HT1080 (cell line): ENCODE measurements at regions not wholly inside any gene's neighbourhood (a gene's known extent, or its start where the extent isn't known, plus 50 kb on each side); places are given as distances from the start of the nearest gene placed in this dataset.
"Not testable (repeated sequence)": the region's sequence is repeated elsewhere in the genome, so short reads cannot be mapped to it uniquely, and the experiment has no call there.

ENCODE experiments used
- DNase-seq: peaks from one replicate; pipeline ENCODE4 v3.0.0-alpha.2; 2015; ENCODE audit warnings: low read depth

DNA sequence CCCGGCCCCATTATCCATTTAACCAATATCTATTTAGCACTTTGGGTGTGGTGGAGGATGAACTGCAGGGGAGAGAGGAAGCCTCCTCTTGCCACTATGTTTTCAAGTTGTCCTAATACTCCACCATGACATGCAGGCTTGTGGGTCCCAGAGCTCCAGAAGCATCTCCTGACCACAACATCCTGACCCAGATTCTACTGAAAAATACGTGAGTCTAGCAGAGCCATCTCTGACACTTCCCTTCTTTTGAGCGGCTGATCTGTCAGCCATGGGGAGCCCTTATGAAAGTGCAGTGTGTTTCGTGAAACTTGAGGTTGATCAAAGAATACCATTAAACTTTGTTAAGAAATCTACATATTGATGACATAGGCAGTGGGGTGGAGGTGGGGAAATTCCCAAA is 126.6 kb downstream of the UNC93B1 start:
- not testable (repeated sequence) for DNase-seq

DNA sequence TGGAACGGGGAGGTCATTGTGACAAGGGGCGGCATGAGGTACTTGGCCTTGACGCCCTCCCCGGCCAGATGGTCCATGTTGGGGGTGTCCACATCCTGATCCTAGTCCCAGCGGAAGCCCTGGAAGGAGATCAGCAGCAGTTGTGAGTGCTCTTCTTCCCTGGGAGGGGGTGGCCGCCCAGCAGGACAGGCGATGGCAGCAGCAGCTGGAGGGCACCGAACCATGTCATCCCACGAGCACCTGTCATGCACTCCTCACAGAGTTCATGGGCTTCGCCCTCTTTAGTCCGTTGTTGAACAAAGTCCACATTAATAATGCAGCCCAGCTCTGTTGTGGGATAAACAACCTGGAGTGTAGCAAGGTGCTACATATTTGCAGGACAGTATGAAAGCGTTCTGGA is 130.7 kb downstream of the UNC93B1 start:
- not testable (repeated sequence) for DNase-seq

DNA sequence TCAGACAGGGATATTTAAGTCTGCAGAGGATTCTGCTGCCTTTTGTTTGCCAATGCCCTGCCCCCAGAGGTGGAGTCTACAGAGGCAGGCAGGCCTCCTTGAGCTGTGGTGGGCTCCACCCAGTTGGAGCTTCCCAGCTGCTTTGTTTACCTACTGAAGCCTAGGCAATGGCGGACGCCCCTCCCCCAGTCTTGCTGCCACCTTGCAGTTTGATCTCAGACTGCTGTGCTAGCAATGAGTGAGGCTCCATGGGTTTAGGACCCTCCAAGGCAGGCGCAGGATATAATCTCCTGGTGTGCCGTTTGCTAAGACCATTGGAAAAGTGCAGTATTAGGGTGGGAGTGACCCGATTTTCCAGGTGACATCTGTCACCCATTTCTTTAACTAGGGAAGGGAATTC is 132.7 kb downstream of the UNC93B1 start:
- DNase-seq = not testable (repeated sequence)

DNA sequence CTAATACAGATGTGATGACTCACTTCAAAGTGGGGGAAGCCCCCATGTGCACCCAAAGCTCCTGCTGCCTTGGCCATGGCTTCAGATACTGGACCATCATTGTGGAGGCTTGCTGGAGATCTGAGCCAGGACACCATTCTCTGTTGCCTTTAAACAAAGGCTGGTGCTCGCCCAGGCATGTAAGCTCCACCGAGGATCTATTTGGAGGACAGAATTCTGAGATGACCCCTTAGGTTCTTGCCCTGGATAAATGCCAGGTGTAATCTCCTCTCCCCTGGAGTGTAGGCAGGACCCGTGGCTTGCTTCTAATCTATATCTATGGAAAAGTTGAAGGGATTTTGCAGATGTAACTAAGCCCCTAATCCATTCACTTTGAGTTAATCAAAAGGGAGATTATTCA is 141.0 kb downstream of the UNC93B1 start:
- not testable (repeated sequence) for DNase-seq

DNA sequence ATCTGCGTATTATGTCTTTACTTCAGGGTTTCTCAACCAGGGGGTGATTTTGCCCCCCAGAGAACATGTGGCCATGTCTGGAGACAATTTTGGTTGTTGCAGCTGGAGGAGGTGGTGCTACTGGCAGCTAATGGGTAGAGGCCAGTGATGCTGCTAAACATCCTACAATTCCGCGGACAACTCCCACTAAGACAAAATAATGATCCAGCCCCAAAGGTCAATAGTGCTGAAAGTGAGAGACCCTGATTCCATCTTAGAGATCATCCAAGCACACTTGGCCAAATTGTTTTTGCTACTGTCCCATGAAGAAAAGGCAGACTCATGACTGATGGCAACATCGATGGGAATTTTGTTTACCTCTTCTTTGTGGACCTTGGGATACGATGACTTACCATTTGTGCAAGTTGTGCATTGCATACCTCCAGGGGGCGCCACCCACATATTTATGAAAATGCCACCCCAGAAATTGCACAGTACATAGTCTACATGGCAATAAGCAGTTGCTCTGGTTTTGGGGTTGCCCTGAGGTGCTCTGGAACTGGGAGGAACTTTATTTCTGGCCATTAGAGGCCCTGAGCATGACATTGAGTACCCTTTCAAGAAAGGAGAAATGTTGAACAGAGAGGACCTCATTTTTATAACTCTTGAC is 144.3 kb downstream of the UNC93B1 start:
- not testable (repeated sequence) for DNase-seq

DNA sequence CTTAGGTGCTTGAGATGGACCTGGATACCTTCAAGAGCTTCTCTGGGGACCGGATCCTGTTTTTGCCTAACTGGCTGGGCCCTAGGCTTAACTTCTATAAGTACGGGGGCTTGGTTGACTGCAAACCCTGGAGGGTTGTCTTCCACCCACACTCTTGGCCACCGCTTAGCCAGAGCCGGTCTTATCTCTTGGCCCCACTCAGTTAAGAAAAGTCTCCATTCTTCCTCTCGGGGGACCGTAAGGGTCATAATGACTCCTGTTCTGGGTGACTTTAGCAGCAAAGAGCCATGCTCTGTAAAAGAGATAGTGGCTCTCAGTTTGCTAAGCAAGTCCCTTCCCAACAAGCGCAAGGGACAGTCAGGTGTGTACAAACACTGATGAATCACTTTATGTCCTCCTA is 153.2 kb downstream of the UNC93B1 start:
- not testable (repeated sequence) for DNase-seq

DNA sequence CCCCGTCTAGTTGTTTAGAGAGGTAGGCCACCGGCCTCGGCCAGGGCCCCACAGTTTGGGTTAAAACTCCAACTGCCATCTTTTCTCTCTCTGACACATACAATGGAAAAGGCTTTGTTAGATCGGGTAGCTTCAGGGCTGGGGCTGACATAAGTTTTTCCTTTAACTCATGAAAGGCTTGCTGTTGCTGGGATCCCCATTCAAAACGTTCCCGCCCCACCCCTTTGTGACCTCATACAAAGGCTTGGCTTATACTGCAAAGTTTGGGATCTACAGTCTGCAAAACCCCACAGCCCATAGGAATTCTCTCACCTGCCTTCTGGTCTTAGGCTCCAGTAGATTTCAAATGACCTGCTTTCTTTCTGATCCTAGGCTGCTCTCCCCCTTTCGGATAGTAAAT is 154.1 kb downstream of the UNC93B1 start:
- DNase-seq = not testable (repeated sequence)

DNA sequence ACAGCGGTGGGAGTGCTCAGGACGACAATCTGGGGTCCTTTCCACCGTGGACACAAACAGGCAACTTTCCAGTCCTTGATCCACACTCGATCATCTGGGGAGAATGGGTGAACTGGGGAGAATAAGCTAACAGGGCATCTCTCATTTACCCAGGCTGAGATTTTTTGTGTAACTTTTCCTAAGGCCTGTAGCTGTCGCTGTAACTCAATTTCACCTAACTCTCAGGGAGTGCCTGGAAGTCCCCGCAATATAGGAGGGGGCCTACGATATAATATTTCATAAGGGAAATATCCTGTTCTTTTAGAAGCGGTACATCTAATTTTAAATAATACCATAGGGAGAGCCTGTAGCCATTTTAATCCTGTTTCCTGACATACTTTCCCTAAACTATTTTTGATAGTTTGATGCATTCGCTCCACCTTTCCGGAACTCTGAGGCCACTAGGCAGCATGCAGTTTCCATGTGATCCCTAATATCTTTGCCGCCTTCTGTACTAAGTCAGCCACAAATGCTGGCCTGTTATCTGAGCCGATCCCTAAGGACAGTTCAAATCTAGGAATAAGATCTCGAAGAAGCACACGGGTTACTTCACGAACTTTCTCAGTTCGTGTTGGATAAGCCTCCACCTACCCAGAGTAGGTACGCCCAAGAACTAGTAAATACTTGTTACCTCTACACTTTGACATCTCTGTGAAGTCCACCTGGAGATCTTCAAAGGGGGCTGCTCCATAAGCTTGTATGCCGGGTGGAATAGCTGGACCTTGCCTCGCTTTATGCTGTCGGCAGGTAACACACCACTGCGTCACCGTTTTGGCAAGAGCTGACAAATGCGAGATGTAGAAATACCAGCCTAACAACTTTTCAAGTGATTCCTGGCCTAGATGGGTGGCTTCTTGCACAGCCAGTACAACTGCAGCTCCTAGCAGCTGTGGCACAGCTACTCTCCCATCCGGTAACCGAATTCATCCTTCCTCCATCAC is 155.7 kb downstream of the UNC93B1 start:
- not testable (repeated sequence) for DNase-seq

DNA sequence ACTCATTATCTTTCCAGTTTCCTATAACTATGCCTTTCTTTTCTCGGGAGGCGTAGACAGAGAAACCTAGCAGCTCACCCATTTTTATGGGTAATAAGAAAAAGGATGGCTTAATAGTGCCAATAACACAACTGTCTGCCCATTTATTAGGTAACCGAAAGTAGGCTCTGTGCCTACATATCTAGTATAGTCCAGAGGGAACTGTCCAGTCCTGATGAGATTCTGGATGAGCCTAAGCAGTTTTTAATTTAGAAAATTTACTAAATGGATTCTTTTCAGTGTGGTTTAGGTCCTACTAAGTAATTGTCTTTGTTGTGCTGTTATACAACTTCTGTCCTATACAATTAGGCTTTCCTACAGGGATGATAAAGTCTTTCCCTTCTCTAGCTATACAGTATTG is 157.6 kb downstream of the UNC93B1 start:
- DNase-seq = not testable (repeated sequence)

DNA sequence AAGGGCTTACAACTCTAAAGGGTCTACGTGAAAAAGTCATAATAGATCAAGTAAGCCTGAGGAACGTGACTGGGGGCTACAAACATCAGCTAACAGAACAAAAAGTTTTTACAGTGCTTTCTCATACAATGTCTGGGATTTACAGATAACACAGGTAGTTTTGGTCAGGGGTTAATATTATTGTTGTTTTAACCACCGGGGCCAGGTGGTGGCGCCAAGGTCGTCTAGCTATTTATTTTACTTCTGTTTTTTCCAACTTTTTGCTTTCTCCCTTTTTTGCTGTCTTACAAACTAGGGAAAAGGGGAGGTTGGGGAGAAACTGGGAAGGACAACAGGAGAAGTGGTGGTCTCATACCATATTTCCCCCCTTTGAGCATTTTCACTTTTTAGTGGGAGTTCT is 158.6 kb downstream of the UNC93B1 start:
- DNase-seq = not testable (repeated sequence)

DNA sequence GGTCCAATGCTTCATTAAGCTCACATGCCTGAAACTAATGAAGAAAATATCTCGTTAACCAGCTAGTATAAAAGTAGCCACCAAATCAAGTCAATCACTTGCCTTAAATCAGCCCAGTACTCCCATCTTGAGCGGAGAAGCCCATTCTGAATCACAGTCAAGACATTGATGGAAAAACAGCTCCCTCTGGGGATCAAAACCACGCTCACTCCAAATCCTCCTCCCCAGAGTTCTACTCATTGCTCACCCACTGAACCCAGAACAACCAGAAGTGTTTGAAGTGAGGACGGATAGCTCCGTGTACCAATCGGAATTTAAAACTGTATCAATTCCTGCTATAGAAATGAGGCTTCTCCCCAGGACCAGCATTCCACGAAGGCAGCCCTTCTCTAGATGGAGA is 163.3 kb downstream of the UNC93B1 start:
- not testable (repeated sequence) for DNase-seq

DNA sequence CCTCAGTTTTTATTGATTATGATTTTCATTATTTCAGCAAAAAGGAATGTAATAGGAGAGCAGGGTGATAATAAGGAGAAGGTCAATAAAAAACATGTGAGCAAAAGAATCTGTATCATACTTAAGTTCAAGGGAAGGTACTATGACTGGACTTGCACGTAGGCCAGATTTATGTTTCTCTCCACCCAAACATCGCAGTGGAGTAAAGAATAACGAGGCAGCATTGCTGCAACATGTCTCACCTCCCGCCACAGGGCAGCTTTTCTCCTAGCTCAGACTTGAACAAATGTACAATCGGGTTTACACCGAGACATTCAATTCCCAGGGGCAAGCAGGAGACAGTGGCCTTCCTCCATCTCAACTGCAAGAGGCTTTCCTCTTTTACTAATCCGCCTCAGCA is 155.7 kb upstream of the ALDH3B2 start:
- not testable (repeated sequence) for DNase-seq

DNA sequence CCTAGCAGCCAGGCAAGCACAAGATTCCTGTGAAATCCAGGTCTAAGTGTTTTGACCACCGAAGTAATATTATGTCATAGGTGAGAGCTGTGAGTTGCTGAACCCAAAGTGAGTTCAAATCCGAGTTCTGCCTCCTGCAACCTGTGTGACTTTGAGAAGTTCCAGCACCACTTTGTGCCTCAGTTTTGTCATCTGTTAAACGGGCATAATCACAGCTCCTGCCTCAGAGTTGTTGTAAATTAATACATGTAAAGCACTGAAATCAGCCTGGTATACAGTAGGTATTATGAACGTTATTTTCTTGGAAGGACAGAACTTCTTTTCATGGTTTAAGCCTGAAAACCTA is 152.5 kb upstream of the ALDH3B2 start:
- DNase-seq = not testable (repeated sequence)

DNA sequence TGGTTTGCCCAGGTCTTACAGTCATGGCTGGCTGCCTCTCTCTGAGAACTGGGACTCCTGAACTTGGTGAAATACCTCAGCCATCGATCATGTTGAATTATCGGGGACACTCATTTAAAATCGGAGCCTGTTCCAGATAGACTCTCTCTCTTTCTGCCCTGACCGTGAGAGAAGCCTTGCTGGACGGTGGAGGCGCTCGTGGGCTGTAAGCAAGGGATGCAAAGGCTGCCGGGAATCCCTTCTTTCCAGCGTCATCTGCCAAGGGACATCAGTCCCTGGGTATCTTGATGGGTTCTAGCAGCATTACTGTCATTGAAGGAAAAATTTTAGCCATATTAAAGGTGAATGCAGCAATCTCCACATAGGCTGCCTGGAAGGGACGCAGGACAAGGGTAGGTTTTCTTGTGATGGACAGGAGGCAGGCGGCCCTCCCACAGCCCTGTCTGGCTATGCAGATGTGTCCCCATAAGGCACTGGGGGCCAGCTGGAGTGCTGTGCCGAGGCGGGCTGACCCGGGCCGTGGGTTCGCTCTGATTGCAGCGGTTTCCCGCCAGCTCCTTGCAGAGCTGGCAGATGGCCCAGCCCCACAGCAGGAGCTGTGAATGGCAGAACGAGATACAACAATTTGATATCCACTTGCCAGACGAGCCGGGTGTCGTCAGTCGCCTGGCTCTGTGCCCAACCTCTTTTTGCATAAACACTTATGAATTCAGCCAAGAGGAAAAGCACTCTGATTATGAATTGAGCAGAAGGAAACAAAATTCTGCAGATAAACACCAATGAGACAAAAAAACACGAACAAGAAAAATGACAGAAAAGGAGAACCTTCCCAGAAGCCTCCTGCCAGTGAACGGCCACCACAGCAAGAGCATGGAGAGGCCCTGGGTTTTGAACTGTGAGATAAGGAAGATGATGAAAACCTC is 151.9 kb upstream of the ALDH3B2 start:
- DNase-seq = not testable (repeated sequence)

DNA sequence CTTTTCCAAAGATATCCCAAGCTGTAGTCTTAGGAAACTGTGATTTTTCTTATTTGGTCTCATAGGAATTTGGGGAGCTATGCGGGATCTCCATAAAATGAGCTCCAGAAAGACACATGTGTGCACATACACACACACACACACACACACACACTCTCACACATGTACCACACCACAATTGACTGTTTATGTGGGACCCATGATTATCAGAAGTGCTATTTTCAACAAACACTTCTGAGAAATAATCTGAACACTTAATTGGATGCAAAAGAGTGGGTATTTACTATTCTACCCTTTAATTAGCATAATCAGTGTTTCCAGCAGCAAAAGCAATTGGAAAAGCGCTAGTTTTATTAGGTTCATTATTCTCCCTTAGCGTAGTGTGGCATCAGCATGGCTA is 150.4 kb upstream of the ALDH3B2 start:
- not testable (repeated sequence) for DNase-seq

DNA sequence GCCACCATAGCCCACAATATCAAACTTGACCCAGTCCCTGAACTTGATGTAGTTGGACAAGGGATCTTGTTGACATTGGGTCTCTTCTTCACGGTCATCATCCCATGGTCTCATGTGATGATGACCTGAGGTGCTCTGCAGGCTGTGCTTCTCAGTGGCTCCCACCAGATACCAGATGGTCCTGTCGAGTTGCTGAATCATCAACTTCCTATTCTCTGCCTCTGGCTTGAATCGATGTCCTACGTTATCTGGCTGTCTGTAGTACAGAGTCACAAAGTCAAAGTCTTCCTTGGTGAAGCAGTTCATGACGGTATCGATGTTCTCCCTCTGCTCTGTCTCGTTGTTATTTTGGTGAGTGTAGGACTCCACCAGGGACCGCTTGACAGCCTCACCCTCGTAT is 145.7 kb upstream of the ALDH3B2 start:
- no peak for DNase-seq

DNA sequence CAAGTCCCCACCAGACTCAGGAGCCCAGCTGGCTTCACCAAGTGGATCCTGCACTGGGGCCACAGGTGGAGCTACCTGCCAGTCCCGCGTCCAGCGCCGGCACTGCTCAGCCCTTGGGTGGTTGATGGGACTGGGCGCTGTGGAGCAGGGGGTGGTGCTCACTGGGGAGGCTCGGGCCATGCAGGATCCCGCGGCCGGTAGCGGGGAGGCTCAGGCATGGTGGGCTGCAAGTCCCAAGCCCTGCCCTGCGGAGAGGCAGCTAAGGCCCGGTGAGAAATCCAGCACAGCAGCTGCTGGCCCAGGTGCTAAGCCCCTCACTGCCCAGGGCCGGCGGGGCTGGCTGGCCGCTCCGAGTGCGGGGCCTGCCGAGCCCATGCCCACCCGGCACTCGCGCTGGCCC is 143.1 kb upstream of the ALDH3B2 start:
- not testable (repeated sequence) for DNase-seq

DNA sequence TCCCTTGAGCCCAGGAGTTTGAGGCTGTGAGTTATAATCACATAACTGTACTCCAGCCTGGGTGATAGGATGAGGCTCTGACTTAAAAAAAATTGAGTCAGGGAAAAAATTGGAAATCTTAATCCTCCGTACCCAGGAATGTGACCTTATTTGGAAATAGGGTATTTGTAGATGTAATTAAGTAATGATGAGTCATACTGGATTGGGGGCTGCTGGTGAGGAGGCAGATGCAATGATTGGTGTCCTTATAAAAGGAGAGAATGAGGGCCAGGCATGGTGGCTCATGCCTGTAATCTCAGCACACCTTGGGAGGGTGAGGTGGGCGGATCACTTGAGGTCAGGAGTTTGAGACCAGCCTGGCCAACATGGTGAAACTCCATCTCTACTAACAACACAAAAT is 134.9 kb upstream of the ALDH3B2 start:
- DNase-seq = peak; percentile 32

DNA sequence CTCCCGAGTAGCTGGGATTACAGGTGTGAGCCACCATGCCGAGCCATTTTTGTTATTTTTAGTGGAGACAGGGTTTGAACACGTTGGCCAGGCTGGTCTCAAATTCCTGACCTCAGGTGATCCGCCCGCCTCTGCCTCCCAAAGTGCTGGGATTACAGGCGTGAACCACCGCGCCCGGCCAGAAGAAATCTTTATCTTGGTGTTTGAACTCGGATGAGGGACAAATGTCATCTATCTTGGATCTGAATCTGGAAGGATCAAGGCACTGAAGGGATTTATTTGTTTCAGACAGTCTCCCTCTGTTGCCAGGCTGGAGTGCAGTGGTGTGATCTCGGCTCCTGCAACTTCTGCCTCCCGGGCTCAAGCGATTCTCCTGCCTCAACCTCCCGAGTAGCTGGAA is 133.5 kb upstream of the ALDH3B2 start:
- DNase-seq = not testable (repeated sequence)

DNA sequence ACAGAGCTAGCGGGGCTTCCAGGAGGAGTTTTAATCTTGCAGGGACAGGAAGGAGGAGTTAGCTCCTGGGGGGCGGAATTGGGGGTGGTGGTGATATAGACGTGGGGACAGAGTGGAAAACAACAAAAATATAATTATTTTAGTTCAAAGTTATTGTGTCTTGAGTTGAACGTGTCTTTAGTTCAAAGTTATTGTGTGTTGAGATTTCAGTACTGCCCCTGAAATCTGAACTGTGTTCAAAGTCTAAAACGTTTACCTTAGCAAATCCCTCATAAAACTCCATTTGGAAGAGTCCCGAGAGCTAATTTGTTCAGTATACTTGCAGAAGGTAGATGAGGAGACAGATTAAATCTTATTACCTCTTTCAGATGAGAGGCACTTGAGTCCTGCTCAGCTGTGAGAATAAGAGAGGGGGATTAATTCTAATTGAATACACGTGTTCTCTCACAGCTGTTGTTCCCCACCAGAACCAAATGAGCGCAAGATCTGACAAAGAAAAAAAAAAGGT is 132.4 kb upstream of the ALDH3B2 start:
- DNase-seq = not testable (repeated sequence)

DNA sequence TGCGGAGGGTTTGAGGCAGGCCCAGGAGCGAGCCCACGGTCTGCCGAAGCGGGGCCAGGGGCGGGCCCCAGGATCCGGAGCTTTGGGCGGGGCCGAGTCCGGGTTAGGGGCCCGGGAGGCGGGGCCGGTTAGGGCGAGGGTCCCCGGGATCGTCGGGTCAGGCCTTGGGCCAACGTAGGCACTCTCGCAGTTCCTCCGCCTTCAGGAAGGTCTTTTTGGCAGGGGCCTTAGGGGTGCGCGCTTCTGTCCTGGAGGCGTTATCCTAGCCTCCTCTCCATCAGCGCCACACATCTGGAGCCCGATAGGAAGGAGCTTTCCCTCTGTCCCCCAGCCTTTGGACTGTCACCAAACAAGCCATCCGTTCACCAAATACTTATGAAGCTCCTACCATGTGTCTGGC is 131.8 kb upstream of the ALDH3B2 start:
- DNase-seq = not testable (repeated sequence)
